ENCODE measurements at regions not wholly inside any gene's neighbourhood (a gene's known extent, or its start where the extent isn't known, plus 50 kb on each side); places are given as distances from the start of the nearest gene placed in this dataset.

DNA sequence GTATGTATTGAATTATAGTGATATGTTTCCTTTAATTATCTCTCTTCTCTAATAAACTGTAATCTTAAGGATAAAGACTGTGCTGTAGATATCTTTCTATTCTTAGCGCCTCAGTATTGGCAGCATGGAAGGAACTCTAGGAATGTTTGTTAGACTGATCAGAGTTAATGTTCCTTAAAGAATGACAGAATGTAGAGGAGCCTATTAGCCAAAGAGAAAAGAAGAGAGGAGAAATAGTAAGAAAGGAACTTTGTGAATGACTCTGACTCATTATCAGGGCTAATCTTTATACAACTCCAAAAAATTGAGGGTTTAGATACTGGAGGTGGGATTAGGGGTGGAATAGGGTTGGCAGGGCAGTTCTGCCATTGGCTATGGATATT lies 59.0 kb upstream of the NUDT12 start:
- DNase-seq, result no peak

DNA sequence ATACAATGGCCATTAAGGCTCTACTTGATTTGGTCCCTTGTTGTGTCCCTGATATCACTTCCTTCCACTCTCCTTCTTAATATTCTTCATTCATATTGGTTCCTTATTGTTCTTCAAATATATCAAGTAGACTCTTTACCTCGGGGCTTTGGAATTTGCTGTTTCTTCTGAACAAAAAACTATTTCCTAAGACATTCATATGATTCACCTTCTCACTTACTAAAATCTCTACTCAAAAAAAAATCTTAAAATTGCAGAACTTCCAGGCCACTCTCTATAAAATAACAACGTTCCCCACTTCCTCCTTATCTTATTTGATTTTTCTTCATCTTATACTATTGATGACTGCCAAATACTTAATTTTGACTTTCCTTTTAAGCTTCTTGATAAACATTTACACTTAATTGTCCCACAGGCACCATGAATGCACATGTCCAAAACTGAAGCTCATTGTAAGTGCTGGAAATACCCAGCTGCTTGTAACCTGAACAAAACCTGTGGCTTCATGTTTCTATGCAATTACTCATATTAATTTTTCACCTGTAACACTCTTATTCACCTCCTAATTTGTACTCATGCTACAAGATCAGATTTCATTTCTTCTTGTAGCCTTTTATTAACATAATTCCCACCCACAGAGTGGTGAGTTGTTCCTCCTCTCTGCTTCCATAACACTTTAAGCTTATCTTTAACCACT lies 58.4 kb upstream of the NUDT12 start:
- DNase-seq, result no peak

DNA sequence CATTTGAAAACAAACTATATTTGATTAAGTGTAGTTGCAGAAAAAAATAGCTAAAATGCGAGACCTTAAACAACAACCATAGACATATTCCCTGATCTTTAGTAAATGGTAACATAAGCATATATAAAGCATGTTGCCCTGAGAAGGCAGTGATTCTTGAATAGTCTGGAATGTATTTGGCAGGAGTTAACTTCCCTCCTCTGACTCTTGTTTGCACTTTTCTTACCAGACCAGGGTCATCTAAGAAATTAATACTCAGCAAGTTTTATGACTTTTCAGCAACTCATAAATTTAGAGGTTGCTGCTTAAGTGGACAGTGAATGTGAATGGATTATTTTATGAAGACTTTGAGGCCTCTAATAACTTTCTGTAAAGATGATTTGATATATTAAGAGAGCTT lies 55.3 kb upstream of the NUDT12 start:
- no peak for DNase-seq

DNA sequence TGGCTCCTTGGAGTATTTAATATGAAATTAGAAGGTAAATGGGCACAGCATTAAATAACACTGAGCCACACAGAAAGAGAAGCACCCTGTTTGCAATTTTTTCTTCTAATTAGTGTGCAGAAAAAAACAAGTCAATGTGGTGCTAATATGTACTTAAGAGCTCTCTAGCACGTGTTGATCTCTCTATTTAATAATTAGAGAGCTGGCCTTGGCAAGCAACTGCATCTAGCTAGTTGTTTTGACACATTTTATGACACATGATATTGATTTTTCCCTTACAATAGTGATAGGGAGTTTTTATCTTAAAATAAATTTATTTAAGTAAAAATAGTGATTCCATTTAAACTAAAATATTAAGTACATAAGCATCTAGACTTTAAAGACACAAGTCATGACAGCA lies 54.5 kb upstream of the NUDT12 start:
- DNase-seq, result no peak

DNA sequence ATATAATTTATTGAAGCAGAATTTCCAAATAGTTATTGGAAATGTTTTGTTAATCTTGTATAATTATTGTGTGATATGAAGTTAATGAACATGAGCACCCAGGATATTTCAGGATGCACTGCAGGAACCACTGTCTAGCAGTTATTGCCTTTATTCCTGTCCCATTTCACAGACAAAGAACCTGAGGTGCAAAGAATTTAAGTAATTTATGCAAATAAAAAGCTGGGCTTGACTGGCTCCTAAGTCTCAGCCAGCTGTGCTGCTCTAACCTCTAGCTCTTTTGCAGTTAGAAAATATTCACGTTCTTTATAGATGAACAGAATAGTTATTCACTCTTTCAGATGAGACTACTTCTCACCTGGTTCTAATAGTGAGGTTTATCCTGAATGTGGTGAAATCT lies 50.0 kb upstream of the NUDT12 start:
- no peak for DNase-seq
